Bronchial epithelial cell (primary cell): ENCODE measurements at regions not wholly inside any gene's neighbourhood (a gene's known extent, or its start where the extent isn't known, plus 50 kb on each side); places are given as distances from the start of the nearest gene placed in this dataset.

Experiments used
- DNase-seq: peaks from one replicate; pipeline ENCODE4 v3.0.0-alpha.2; 2010; ENCODE audit warnings: low read depth
- FAIRE-seq: peaks from 2 replicates; lab custom pipeline; 2011; peaks lifted over from hg19 to GRCh38; lab: Jason Lieb, UNC
- H3K27me3 ChIP-seq: 2 replicates; pipeline ENCODE4 v1.5.1; 2011; ENCODE audit warnings: low read length; ENCODE audit not compliant: control insufficient read depth, insufficient read depth
- H3K36me3 ChIP-seq: 2 replicates; pipeline ENCODE4 v1.5.1; 2011; ENCODE audit warnings: low read length; ENCODE audit not compliant: control insufficient read depth, insufficient read depth
- H3K4me3 ChIP-seq: 2 replicates; pipeline ENCODE4 v1.5.1; 2011; ENCODE audit warnings: mild to moderate bottlenecking, low read depth, low read length, control low read depth
- CTCF ChIP-seq: IDR thresholded peaks from 2 replicates; pipeline ENCODE4 v1.5.1; 2011; ENCODE audit warnings: mild to moderate bottlenecking, moderate library complexity, low read length, control low read depth, inconsistent platforms; ENCODE audit not compliant: insufficient read depth, severe bottlenecking

GRCh38 chr10:45238896-45239295 is 76.5 kb downstream of the OR13A1 start:
- DNase-seq (no peak), FAIRE-seq (no peak)
- no peaks in the 10 kb centered on the region for H3K27me3 ChIP-seq
- H3K36me3 ChIP-seq, result no peaks in the 10 kb centered on the region
- TF ChIP-seq CTCF, result no peak
- H3K4me3 ChIP-seq, result no peak overlapping the region

GRCh38 chr10:45239642-45240041 is 75.8 kb downstream of the OR13A1 start:
- TF ChIP-seq CTCF, result no peak

GRCh38 chr10:45241865-45242520 is 73.4 kb downstream of the OR13A1 start:
- no peak for FAIRE-seq
- no peak for DNase-seq
- Histone ChIP-seq H3K36me3 (no peaks in the 10 kb centered on the region), H3K27me3 (no peaks in the 10 kb centered on the region), H3K4me3 (no peak overlapping the region)
- no peak for TF ChIP-seq CTCF

More at GRCh38 chr10:45239642-45240041, 75.8 kb downstream of the OR13A1 start:
- H3K36me3 ChIP-seq, result no peaks in the 10 kb centered on the region
- no peak for DNase-seq
- no peaks in the 10 kb centered on the region for H3K27me3 ChIP-seq
- H3K4me3 ChIP-seq, result no peak overlapping the region
- no peak for FAIRE-seq

GRCh38 chr10:45243261-45243660 is 72.1 kb downstream of the OR13A1 start:
- TF ChIP-seq CTCF, result no peak
- no peaks in the 10 kb centered on the region for H3K36me3 ChIP-seq
- FAIRE-seq (no peak), DNase-seq (no peak)
- H3K4me3 ChIP-seq, result no peak overlapping the region
- H3K27me3 ChIP-seq, result peaks cover 2% of the 10 kb centered on the region

- TF ChIP-seq CTCF, result no peak
- Histone ChIP-seq H3K36me3 (no peaks in the 10 kb centered on the region), H3K27me3 (peaks cover 2% of the 10 kb centered on the region), H3K4me3 (no peak overlapping the region)
- no peak for DNase-seq
- no peak for FAIRE-seq
These were observed 68.9 kb downstream of the OR13A1 start for GRCh38 chr10:45246522-45246921.
